Kidney (tissue), 13 donors: ENCODE measurements at regions not wholly inside any gene's neighbourhood (a gene's known extent, or its start where the extent isn't known, plus 50 kb on each side); places are given as distances from the start of the nearest gene placed in this dataset.

Experiments
- DNase-seq, 5 donors: peaks; one replicate each; pipeline ENCODE4 v3.0.0-alpha.2; 2013 to 2020
- FAIRE-seq: peaks from 2 replicates; lab custom pipeline; 2012; peaks lifted over from hg19 to GRCh38; lab: Jason Lieb, UNC
- H3K27ac ChIP-seq, 2 donors: one replicate each; pipeline ENCODE4 v1.7.0; 2013; ENCODE audit warnings: low read depth in 2 of 2, low read length in 2 of 2, inconsistent platforms in 1 of 2
- H3K27me3 ChIP-seq: one replicate; pipeline ENCODE4 v1.7.1; 2013; ENCODE audit warnings: low read length, inconsistent platforms; ENCODE audit not compliant: control insufficient read depth, insufficient read depth
- H3K36me3 ChIP-seq, 3 donors: one replicate each; pipeline versions ENCODE4 v1.7.0 to v1.7.1; 2013; ENCODE audit warnings: low read length in 3 of 3, control low read depth in 1 of 3, inconsistent platforms in 1 of 3; ENCODE audit not compliant: insufficient read depth in 3 of 3, control insufficient read depth in 2 of 3
- H3K4me1 ChIP-seq, 3 donors: one replicate each; pipeline versions ENCODE4 v1.7.0 to v1.7.1; 2013; ENCODE audit warnings: low read length in 3 of 3, inconsistent platforms in 1 of 3, low read depth in 1 of 3; ENCODE audit not compliant: control insufficient read depth in 2 of 3, insufficient read depth in 2 of 3
- H3K4me3 ChIP-seq, 3 donors: one replicate each; pipeline versions ENCODE4 v1.7.0 to v1.8.1; 2013; ENCODE audit warnings: low read length in 3 of 3, control low read depth in 1 of 3, inconsistent platforms in 1 of 3
- H3K9ac ChIP-seq, 3 donors: one replicate each; pipeline versions ENCODE4 v1.7.0 to v1.7.1; 2013; ENCODE audit warnings: low read length in 3 of 3, control low read depth in 1 of 3, inconsistent platforms in 1 of 3
- H3K9me3 ChIP-seq, 3 donors: one replicate each; pipeline versions ENCODE4 v1.7.0 to v1.7.1; 2013; ENCODE audit warnings: low read length in 3 of 3, control low read depth in 1 of 3, inconsistent platforms in 1 of 3; ENCODE audit not compliant: control insufficient read depth in 2 of 3, insufficient read depth in 1 of 3
- intact Hi-C: fragments of 100-400 bp; cut with DNase I; formaldehyde crosslinking; loops from one replicate; pipeline ENCODE4 v1.11.1; 2022
- TF ChIP-seq, protein P1 (sequence below): IDR thresholded peaks from 3 replicates; pipeline ENCODE4 v1.5.1; 2012; ENCODE audit warnings: mild to moderate bottlenecking, moderate library complexity, borderline replicate concordance; ENCODE audit not compliant: insufficient read depth; ENCODE audit errors: extremely low read depth
- donor health status: control.
- donor health status: control.
- donor health status: control.
- donor health status: control.
- donor health status: control.
- donor health status: DM: yes; HTN: yes; CAD: no.
- donor health status: Normal renal cell carcinoma (clear cell type).

DNA sequence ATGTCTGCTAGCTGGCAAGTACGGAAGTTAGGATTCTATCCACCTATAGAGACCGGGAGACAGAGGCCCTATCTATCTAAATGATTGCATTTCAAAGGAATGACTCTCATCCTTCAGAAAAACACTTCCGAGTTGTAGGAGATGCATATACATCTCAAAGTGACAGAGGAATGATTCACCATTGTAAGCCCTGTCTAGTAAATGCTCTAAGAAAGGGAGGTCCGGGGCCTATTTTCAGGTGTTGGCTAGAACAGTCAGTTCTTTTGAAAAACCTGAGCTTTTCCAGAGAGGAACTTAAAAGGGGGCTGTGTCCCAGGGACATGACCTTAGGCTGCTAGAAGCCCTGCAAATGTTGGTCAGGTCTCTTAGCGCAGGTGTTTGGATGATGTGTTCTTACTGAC is 262.9 kb upstream of the IL1RAPL1 start:
- no peak overlapping the region for H3K9ac ChIP-seq
- no peak for FAIRE-seq
- no peaks in the 10 kb centered on the region for H3K27me3 ChIP-seq
- H3K9me3 ChIP-seq: no peaks in the 10 kb centered on the region
- no peak for DNase-seq
- no peaks in the 10 kb centered on the region for H3K36me3 ChIP-seq
- H3K4me1 ChIP-seq: no peaks in the 10 kb centered on the region
- TF ChIP-seq, protein P1, sequence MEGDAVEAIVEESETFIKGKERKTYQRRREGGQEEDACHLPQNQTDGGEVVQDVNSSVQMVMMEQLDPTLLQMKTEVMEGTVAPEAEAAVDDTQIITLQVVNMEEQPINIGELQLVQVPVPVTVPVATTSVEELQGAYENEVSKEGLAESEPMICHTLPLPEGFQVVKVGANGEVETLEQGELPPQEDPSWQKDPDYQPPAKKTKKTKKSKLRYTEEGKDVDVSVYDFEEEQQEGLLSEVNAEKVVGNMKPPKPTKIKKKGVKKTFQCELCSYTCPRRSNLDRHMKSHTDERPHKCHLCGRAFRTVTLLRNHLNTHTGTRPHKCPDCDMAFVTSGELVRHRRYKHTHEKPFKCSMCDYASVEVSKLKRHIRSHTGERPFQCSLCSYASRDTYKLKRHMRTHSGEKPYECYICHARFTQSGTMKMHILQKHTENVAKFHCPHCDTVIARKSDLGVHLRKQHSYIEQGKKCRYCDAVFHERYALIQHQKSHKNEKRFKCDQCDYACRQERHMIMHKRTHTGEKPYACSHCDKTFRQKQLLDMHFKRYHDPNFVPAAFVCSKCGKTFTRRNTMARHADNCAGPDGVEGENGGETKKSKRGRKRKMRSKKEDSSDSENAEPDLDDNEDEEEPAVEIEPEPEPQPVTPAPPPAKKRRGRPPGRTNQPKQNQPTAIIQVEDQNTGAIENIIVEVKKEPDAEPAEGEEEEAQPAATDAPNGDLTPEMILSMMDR: no peak
- intact Hi-C loops: no loop called here
- H3K27ac ChIP-seq: no peak overlapping the region
- H3K4me3 ChIP-seq: no peak overlapping the region

DNA sequence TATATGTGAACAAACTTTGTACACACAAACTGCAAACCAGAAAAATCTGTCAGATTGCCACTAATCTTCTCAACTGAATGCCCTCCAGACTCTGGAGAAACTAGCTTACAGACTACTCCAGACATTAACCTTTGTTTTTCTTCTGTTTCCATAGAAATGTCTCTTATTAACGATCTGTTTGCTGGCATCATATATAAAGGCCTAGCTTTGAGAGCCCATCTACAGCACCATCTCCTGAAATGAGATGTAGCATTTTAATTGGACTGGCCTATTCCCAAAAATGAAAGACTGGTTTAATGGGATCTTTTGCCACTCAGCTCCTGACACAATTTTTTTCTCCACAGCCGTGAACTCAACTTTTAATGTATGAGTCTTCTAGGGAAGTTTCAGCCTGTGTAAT is 266.0 kb upstream of the IL1RAPL1 start:
- H3K4me3 ChIP-seq: no peak overlapping the region
- DNase-seq: peak in 2 of 5 donors; percentile 0 to 2
- no peaks in the 10 kb centered on the region for H3K4me1 ChIP-seq
- no peak overlapping the region for H3K27ac ChIP-seq
- no peaks in the 10 kb centered on the region for H3K36me3 ChIP-seq
- intact Hi-C loops: no loop called here
- no peak overlapping the region for H3K9ac ChIP-seq
- H3K9me3 ChIP-seq: no peaks in the 10 kb centered on the region
- TF ChIP-seq, protein P1: no peak
- H3K27me3 ChIP-seq: no peaks in the 10 kb centered on the region
- no peak for FAIRE-seq

- intact Hi-C loops: no loop called here
- DNase-seq: no peak
- no peak for FAIRE-seq
- Histone ChIP-seq H3K4me1 (no peaks in the 10 kb centered on the region), H3K9me3 (no peaks in the 10 kb centered on the region), H3K9ac (no peak overlapping the region), H3K27me3 (no peaks in the 10 kb centered on the region), H3K4me3 (no peak overlapping the region), H3K36me3 (no peaks in the 10 kb centered on the region), H3K27ac (no peak overlapping the region)
- TF ChIP-seq, protein P1: no peak
These were observed 274.3 kb upstream of the IL1RAPL1 start for GRCh38 chrX:28312965-28313364.

DNA sequence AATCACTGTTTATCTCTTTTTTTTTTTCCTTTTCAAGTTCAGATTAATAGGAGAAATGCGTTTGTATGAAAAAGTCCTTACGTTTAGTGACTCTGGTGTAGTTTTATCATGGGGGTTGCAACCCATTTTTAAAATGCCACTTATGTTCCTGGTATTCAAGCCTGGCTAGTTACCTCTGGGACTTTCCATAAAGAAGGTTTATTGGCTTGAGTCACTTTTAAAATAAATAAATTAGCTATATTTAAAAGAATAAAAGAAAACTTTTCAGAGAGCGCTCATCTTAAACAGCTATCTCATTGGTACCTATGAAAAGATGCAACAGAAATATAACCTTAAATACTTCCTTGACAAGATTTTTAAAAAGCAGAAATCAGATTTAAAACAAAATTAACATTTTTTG is 275.0 kb upstream of the IL1RAPL1 start:
- no peaks in the 10 kb centered on the region for H3K9me3 ChIP-seq
- no peak overlapping the region for H3K27ac ChIP-seq
- no peaks in the 10 kb centered on the region for H3K27me3 ChIP-seq
- FAIRE-seq (no peak), DNase-seq (no peak)
- H3K9ac ChIP-seq: no peak overlapping the region
- TF ChIP-seq, protein P1: no peak
- H3K4me3 ChIP-seq: no peak overlapping the region
- no peaks in the 10 kb centered on the region for H3K4me1 ChIP-seq
- H3K36me3 ChIP-seq: no peaks in the 10 kb centered on the region
- intact Hi-C loops: no loop called here
